GM10266 (cell line): ENCODE measurements at regions not wholly inside any gene's neighbourhood (a gene's known extent, or its start where the extent isn't known, plus 50 kb on each side); places are given as distances from the start of the nearest gene placed in this dataset.

Source experiments
- DNase-seq: peaks from one replicate; pipeline ENCODE4 v3.0.0; 2012; ENCODE audit errors: extremely low spot score
- TF ChIP-seq, protein P1 (sequence below): IDR thresholded peaks from 2 replicates; pipeline ENCODE4 v1.5.1; 2012; ENCODE audit warnings: mild to moderate bottlenecking, low read depth; ENCODE audit not compliant: control insufficient read depth, insufficient read depth; ENCODE audit errors: missing control alignments

DNA sequence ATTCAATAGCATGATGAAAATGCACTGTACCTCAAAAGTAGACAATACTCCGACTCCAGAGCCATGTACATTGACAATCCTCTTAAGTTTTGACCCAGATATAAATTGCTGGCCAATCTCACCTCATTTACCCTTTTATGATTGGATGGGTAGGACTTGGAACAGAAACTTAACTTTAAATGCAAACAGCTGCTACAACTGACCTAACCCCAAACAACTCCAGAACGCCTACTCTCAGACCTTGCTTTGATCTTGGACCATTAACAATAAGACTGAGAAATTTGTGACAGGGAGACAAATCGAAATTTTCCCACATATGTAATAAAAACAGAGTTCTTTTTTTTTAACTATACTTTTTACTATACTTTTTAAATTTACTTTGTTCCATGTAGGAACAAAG lies 200.5 kb upstream of the MCHR2 start:
- no peak for DNase-seq
- TF ChIP-seq, protein P1, sequence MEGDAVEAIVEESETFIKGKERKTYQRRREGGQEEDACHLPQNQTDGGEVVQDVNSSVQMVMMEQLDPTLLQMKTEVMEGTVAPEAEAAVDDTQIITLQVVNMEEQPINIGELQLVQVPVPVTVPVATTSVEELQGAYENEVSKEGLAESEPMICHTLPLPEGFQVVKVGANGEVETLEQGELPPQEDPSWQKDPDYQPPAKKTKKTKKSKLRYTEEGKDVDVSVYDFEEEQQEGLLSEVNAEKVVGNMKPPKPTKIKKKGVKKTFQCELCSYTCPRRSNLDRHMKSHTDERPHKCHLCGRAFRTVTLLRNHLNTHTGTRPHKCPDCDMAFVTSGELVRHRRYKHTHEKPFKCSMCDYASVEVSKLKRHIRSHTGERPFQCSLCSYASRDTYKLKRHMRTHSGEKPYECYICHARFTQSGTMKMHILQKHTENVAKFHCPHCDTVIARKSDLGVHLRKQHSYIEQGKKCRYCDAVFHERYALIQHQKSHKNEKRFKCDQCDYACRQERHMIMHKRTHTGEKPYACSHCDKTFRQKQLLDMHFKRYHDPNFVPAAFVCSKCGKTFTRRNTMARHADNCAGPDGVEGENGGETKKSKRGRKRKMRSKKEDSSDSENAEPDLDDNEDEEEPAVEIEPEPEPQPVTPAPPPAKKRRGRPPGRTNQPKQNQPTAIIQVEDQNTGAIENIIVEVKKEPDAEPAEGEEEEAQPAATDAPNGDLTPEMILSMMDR, result no peak

DNA sequence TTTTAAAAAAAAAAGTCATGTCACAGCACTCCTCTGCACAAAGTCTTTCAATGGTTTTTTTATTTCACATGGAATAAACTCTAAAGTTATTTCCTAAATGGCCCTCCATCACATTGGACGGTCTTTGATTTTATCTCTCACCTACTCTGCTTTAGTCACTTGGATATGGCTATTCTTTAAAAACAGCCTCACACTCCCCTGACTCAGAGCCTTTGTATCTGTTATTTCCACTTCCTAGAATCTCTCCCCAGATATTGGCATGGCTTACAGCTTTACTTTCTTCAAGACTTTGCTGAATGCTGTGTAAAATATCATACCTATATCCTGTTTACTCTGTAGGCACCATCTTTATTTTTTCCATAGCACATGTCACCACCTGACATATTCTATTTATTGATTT lies 194.7 kb upstream of the MCHR2 start:
- TF ChIP-seq, protein P1, result no peak
- DNase-seq, result no peak

DNA sequence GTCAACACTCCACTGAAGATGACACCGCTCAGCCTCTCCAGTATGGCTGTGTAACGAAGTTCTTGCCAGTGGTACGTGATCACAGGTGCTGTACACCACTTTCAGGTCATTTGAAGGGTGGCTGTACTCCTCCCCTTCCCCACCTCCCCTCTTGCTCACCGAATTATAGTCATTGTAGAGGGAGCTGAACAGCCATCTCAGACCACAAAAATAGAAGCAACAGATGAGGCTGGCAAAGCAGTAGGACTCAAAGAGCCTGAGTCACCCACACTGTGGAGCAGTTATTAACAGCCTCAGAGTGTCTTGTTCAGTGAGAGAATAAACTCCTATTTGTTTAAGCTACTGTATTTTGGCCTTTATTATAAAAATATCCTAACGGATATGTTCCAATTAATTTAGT lies 192.5 kb upstream of the MCHR2 start:
- DNase-seq, result no peak
- TF ChIP-seq, protein P1, result no peak

DNA sequence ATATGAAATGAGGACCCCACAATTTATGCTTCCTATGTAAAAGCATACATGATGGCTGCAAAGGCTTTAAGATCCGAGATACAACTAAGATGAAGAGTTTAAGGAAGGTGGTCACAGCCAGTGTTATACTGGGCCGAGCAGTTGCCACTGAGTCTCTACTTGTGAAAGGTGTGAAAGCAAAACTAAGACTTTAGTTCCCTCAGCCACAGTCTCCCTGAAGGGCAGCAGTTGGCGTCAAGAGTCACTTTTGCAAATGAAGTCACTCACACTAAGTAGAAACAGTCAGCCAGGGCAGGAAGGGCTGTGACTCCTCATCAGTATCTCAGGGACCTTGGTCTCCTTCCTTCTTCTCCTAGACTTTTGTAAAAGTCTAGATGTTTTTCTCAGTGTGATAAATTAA lies 191.6 kb upstream of the MCHR2 start:
- no peak for DNase-seq
- TF ChIP-seq, protein P1, result no peak

DNA sequence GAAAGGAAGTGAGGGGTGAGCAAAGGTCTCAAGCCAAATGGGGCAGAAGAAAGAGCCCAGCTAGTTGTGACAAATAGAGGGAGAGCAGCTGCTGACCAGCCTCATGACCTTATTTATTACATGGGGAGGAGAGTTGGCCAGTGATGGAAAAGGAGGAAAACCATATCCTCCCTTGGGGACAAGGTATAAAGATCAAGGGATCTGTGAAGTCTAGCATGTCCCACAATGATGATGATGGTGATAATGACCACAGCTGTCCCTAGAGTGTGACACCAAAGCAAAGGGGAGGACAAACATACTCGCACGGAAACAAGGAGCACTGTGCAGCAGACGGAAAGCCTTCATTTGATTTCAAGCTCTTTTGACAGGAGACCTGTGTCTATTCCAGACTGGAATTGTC lies 190.4 kb upstream of the MCHR2 start:
- DNase-seq, result no peak
- TF ChIP-seq, protein P1, result no peak

DNA sequence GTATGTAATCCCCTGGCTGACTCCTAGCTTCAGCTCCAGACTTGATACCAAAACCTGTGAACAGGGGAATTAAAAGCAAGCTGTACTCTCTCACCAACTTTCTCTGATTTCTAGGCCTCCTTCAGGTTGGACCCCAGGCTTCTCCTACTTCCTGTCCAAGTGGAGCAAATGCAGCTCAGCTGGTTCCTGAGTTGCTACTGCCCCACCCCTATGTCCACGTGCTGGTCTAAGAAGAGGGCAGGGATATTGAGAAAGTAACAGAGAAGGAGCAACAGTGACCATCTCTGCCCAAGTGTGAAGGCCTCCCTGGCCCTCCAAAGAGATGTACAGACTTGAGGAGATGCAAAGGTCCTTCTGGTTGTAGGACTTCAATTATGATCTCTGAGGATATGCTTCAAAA lies 188.3 kb upstream of the MCHR2 start:
- TF ChIP-seq, protein P1, result no peak
- DNase-seq, result no peak

DNA sequence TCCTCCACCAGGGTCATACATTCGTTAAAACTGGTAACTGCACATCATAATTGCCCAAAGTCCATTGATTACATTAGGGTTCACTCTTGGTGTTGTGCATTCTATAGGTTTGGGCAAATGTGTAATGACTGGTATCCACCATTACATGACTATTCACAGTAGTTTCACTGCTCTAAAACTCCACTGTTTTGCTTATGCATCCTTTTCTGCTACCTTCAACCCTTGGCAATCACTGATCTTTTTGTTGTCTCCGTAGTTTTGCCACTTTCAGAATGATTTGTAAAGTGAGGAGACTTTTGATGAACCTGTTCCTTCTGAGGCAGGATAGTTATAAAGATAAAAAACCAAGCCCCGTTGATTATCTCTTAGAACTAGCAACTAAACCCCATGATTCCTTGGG lies 187.3 kb upstream of the MCHR2 start:
- TF ChIP-seq, protein P1, result no peak
- DNase-seq, result no peak
